ENCODE measurements at regions not wholly inside any gene's neighbourhood (a gene's known extent, or its start where the extent isn't known, plus 50 kb on each side); places are given as distances from the start of the nearest gene placed in this dataset.

DNA sequence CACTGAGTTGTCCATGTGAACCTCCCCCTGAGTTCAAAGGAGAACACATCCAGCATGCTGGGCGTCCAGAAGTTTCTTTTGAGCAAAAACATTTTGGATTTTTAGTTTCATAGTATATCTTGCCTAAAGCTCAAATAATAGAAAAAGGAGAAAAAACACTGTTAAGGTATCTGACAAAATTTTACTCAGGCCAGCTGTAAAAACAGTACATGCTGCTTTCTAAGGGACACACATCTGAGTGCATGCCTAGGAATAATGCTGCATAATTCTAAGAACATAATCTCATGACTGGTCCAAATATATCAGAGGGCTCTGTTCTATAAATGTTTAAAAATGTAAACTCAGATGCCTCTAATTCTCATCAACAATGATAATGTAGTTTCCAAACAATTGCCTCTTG, 561.3 kb upstream of the INTU start:
- Histone ChIP-seq H3K79me2 (ENCODE audit: control insufficient read depth, low read length) (no peaks in the 10 kb centered on the region), H4K20me1 (ENCODE audit: control insufficient read depth, insufficient read depth, low read depth, low read length) (no peaks in the 10 kb centered on the region), H3K27ac (ENCODE audit: low read depth, low read length) (no peak overlapping the region), H3K4me1 (ENCODE audit: control insufficient read depth, low read length) (no peaks in the 10 kb centered on the region), H3K27me3 (ENCODE audit: control insufficient read depth, low read length) (no peaks in the 10 kb centered on the region), H3K4me3 (ENCODE audit: low read length) (no peak overlapping the region), H3F3A (ENCODE audit: control insufficient read depth, insufficient read depth) (no peaks in the 10 kb centered on the region), H3K9me3 (ENCODE audit: control insufficient read depth, insufficient read depth, low read length) (no peaks in the 10 kb centered on the region), H3K9me2 (replicated peaks; ENCODE audit: control insufficient read depth, low read length) (no peaks in the 10 kb centered on the region), H3K36me3 (ENCODE audit: control insufficient read depth, low read length) (no peaks in the 10 kb centered on the region), H3K4me2 (ENCODE audit: low read length) (no peak overlapping the region)
- no peak for TF ChIP-seq EZH2phosphoT487 (IDR thresholded peaks at IDR 0.05; ENCODE audit: borderline replicate concordance, low read length)
- no peak for TF ChIP-seq CTCF (IDR thresholded peaks at IDR 0.05; ENCODE audit: low read depth, low read length, poor library complexity, severe bottlenecking)

DNA sequence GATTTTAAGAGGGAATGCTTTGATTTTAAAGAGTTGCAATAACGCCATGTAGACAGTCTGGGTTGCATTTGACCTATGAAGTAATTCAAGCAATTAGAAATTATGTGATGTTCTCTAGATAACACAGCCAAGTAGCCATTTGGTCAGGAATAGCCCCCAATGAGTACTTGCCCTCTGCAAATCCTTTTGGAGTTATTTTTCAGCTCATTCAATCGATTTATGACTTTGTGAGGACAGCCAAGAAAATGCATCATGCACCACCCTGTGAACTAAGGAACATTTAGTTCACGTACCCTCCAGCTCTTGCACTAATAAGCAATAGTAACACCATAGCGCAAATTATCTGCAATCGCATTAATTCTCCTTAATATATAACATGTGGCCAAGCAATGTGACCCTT, 552.6 kb upstream of the INTU start:
- H3K4me2 ChIP-seq (ENCODE audit: low read length), result no peak overlapping the region
- H3K4me1 ChIP-seq (ENCODE audit: control insufficient read depth, low read length), result no peaks in the 10 kb centered on the region
- no peaks in the 10 kb centered on the region for H3K9me2 ChIP-seq (replicated peaks; ENCODE audit: control insufficient read depth, low read length)
- H3K9me3 ChIP-seq (ENCODE audit: control insufficient read depth, insufficient read depth, low read length), result no peaks in the 10 kb centered on the region
- H3K4me3 ChIP-seq (ENCODE audit: low read length), result no peak overlapping the region
- no peaks in the 10 kb centered on the region for H3F3A ChIP-seq (ENCODE audit: control insufficient read depth, insufficient read depth)
- H3K79me2 ChIP-seq (ENCODE audit: control insufficient read depth, low read length), result no peaks in the 10 kb centered on the region
- H4K20me1 ChIP-seq (ENCODE audit: control insufficient read depth, insufficient read depth, low read depth, low read length), result no peaks in the 10 kb centered on the region
- no peaks in the 10 kb centered on the region for H3K36me3 ChIP-seq (ENCODE audit: control insufficient read depth, low read length)
- H3K27ac ChIP-seq (ENCODE audit: low read depth, low read length), result no peak overlapping the region
- TF ChIP-seq EZH2phosphoT487 (IDR thresholded peaks at IDR 0.05; ENCODE audit: borderline replicate concordance, low read length) (no peak), CTCF (IDR thresholded peaks at IDR 0.05; ENCODE audit: low read depth, low read length, poor library complexity, severe bottlenecking) (no peak)
- no peaks in the 10 kb centered on the region for H3K27me3 ChIP-seq (ENCODE audit: control insufficient read depth, low read length)

DNA sequence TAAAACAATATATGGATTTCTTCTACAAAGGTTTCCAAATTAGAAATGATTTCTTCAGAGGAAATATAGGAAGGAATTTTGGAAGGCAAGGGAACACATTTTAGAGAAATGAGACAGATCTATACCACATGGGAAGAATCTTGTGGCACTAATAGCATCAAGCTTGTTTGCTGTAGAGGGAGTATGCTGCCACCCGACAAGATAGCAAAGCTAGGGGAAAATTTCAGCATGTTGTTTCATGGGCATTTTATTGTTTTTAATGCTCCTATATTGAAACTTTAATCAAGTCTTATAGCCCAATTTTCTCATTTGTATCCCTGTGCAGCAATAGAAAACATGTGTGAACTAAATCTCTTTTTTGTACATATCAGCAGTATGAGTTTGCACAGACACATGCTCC, 551.7 kb upstream of the INTU start:
- Histone ChIP-seq H3K9me2 (replicated peaks; ENCODE audit: control insufficient read depth, low read length) (no peaks in the 10 kb centered on the region), H3K4me2 (ENCODE audit: low read length) (no peak overlapping the region), H3K79me2 (ENCODE audit: control insufficient read depth, low read length) (no peaks in the 10 kb centered on the region), H3K36me3 (ENCODE audit: control insufficient read depth, low read length) (no peaks in the 10 kb centered on the region), H3F3A (ENCODE audit: control insufficient read depth, insufficient read depth) (no peaks in the 10 kb centered on the region), H3K27me3 (ENCODE audit: control insufficient read depth, low read length) (no peaks in the 10 kb centered on the region), H3K9me3 (ENCODE audit: control insufficient read depth, insufficient read depth, low read length) (no peaks in the 10 kb centered on the region), H3K4me3 (ENCODE audit: low read length) (no peak overlapping the region), H4K20me1 (ENCODE audit: control insufficient read depth, insufficient read depth, low read depth, low read length) (no peaks in the 10 kb centered on the region), H3K27ac (ENCODE audit: low read depth, low read length) (no peak overlapping the region), H3K4me1 (ENCODE audit: control insufficient read depth, low read length) (no peaks in the 10 kb centered on the region)
- TF ChIP-seq CTCF (IDR thresholded peaks at IDR 0.05; ENCODE audit: low read depth, low read length, poor library complexity, severe bottlenecking) (no peak), EZH2phosphoT487 (IDR thresholded peaks at IDR 0.05; ENCODE audit: borderline replicate concordance, low read length) (no peak)

DNA sequence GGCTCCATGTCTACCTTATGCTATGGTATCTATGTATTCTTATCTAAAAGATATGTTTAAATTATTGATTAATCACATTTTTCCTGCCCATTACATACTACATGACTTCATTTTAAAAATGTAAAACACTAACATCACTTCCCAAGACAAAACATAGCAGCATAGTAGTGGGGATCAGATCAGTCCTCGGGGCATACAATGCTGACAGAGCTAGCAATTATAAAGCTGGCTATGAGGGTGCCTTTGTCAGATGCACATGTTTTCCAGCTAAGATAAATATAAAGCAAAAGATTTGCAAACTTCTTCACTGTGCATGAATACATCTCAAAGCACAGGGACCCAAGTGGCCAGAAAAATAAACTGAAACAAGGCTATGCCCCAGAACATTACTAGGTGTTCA, 549.8 kb upstream of the INTU start:
- Histone ChIP-seq H4K20me1 (ENCODE audit: control insufficient read depth, insufficient read depth, low read depth, low read length) (no peaks in the 10 kb centered on the region), H3K4me2 (ENCODE audit: low read length) (no peak overlapping the region), H3K4me3 (ENCODE audit: low read length) (no peak overlapping the region), H3F3A (ENCODE audit: control insufficient read depth, insufficient read depth) (no peaks in the 10 kb centered on the region), H3K27ac (ENCODE audit: low read depth, low read length) (no peak overlapping the region), H3K36me3 (ENCODE audit: control insufficient read depth, low read length) (no peaks in the 10 kb centered on the region), H3K9me3 (ENCODE audit: control insufficient read depth, insufficient read depth, low read length) (peaks cover 15% of the 10 kb centered on the region; the same call in 1 of the 2 replicates), H3K9me2 (replicated peaks; ENCODE audit: control insufficient read depth, low read length) (no peaks in the 10 kb centered on the region), H3K4me1 (ENCODE audit: control insufficient read depth, low read length) (no peaks in the 10 kb centered on the region), H3K79me2 (ENCODE audit: control insufficient read depth, low read length) (no peaks in the 10 kb centered on the region), H3K27me3 (ENCODE audit: control insufficient read depth, low read length) (no peaks in the 10 kb centered on the region)
- TF ChIP-seq EZH2phosphoT487 (IDR thresholded peaks at IDR 0.05; ENCODE audit: borderline replicate concordance, low read length) (no peak), CTCF (IDR thresholded peaks at IDR 0.05; ENCODE audit: low read depth, low read length, poor library complexity, severe bottlenecking) (no peak)
